Keratinocyte (primary cell): ENCODE measurements at regions not wholly inside any gene's neighbourhood (a gene's known extent, or its start where the extent isn't known, plus 50 kb on each side); places are given as distances from the start of the nearest gene placed in this dataset.

Experiments used
- DNase-seq: peaks from one replicate; pipeline ENCODE4 v3.0.0-alpha.2; 2011; ENCODE audit warnings: low read depth, missing footprints, low spot score
- FAIRE-seq: peaks from 2 replicates; lab custom pipeline; 2011; peaks lifted over from hg19 to GRCh38; lab: Jason Lieb, UNC
- H2AFZ ChIP-seq: 2 replicates; pipeline ENCODE4 v1.6.0; 2012; ENCODE audit warnings: low read length, control low read depth, inconsistent platforms; ENCODE audit not compliant: control insufficient read depth
- H3K27ac ChIP-seq: 2 replicates; pipeline ENCODE4 v1.5.1; 2011; ENCODE audit warnings: low read length; ENCODE audit not compliant: control insufficient read depth, insufficient read depth
- H3K27me3 ChIP-seq: 3 replicates; pipeline ENCODE4 v1.6.0; 2011; ENCODE audit warnings: low read length; ENCODE audit not compliant: control insufficient read depth, insufficient read depth; ENCODE audit errors: extremely low read depth
- H3K36me3 ChIP-seq, 2 experiments: 2 replicates in 1 of 2; 3 replicates in 1 of 2; pipeline ENCODE4 v1.5.1; 2011; ENCODE audit warnings: low read length in 2 of 2, mild to moderate bottlenecking in 1 of 2; ENCODE audit not compliant: control insufficient read depth in 2 of 2, insufficient read depth in 2 of 2; ENCODE audit errors: extremely low read depth in 1 of 2
- H3K4me1 ChIP-seq: 3 replicates; pipeline ENCODE4 v1.5.1; 2011; ENCODE audit warnings: low read length; ENCODE audit not compliant: control insufficient read depth, insufficient read depth; ENCODE audit errors: extremely low read depth
- H3K4me2 ChIP-seq: 3 replicates; pipeline ENCODE4 v1.6.0; 2011; ENCODE audit warnings: low read depth, low read length; ENCODE audit not compliant: control insufficient read depth, insufficient read depth; ENCODE audit errors: extremely low read depth
- H3K4me3 ChIP-seq, 3 experiments: fragments of 200-600 bp in 1 of 3; sonication (generic) in 1 of 3; 2 replicates in 2 of 3; 3 replicates in 1 of 3; pipeline ENCODE4 v1.5.1; 2011 to 2016; ENCODE audit warnings: low read length in 3 of 3, mild to moderate bottlenecking in 3 of 3, control low read depth in 2 of 3, inconsistent platforms in 1 of 3, low read depth in 1 of 3, mixed read lengths in 1 of 3, mixed run types in 1 of 3, moderate library complexity in 1 of 3; ENCODE audit not compliant: control insufficient read depth in 2 of 3, insufficient read depth in 2 of 3; ENCODE audit errors: extremely low read depth in 1 of 3
- H3K79me2 ChIP-seq: 2 replicates; pipeline ENCODE4 v1.6.0; 2012; ENCODE audit warnings: low read length; ENCODE audit not compliant: control insufficient read depth, insufficient read depth
- H3K9ac ChIP-seq: 3 replicates; pipeline ENCODE4 v1.6.0; 2011; ENCODE audit warnings: low read length; ENCODE audit not compliant: control insufficient read depth, insufficient read depth; ENCODE audit errors: extremely low read depth
- H3K9me1 ChIP-seq: 3 replicates; pipeline ENCODE4 v1.6.0; 2011; ENCODE audit warnings: low read length; ENCODE audit not compliant: control insufficient read depth, insufficient read depth; ENCODE audit errors: extremely low read depth
- H3K9me3 ChIP-seq: 2 replicates; pipeline ENCODE4 v1.5.1; 2012; ENCODE audit warnings: low read depth, low read length; ENCODE audit not compliant: control insufficient read depth
- H4K20me1 ChIP-seq: 3 replicates; pipeline ENCODE4 v1.6.0; 2011; ENCODE audit warnings: low read length; ENCODE audit not compliant: control insufficient read depth, insufficient read depth; ENCODE audit errors: extremely low read depth
- CTCF ChIP-seq, 3 experiments: IDR thresholded peaks in 1 of 3; conservative IDR thresholded peaks in 1 of 3; optimal IDR thresholded peaks in 1 of 3; 2 replicates in 2 of 3; 3 replicates in 1 of 3; pipeline versions ENCODE3 to v1.5.1; 2011; ENCODE audit warnings: low read length in 3 of 3, mild to moderate bottlenecking in 3 of 3, moderate library complexity in 2 of 3, control low read depth in 1 of 3, inconsistent platforms in 1 of 3; ENCODE audit not compliant: insufficient read depth in 2 of 3; ENCODE audit errors: extremely low read depth in 1 of 3
- EZH2 ChIP-seq: IDR thresholded peaks from one replicate; pipeline ENCODE4 v1.6.1; 2012; ENCODE audit warnings: inconsistent platforms, mild to moderate bottlenecking, low read length, moderate library complexity
- dilution Hi-C: fragments of 300-500 bp; cut with MboI; formaldehyde crosslinking; loops from one replicate; pipeline ENCODE4 v1.7.0; 2020; ENCODE audit warnings: low sequenced_read_pairs; ENCODE audit not compliant: extremely low pct_ligation_motif_present

GRCh38 chr14:73771848-73772638, 57.9 kb upstream of the PNMA1 start:
- Histone ChIP-seq H3K36me3 (no peaks in the 10 kb centered on the region), H4K20me1 (peaks cover 4% of the 10 kb centered on the region), H3K4me2 (peak overlapping the region; percentile 59), H3K9ac (peak overlapping the region; percentile 14), H2AFZ (no peak overlapping the region), H3K27ac (peak overlapping the region; percentile 75), H3K9me1 (peaks cover under 1% of the 10 kb centered on the region), H3K27me3 (no peaks in the 10 kb centered on the region), H3K4me3 (peak overlapping the region in 1 of 3 experiments; percentile 8), H3K4me1 (peaks cover 41% of the 10 kb centered on the region), H3K9me3 (no peaks in the 10 kb centered on the region), H3K79me2 (peaks cover 68% of the 10 kb centered on the region)
- no peak for TF ChIP-seq EZH2
- TF ChIP-seq CTCF (optimal IDR thresholded peaks at IDR 0.05 in 1 of 3, IDR thresholded peaks at IDR 0.05 in 1 of 3, conservative IDR thresholded peaks at IDR 0.05 in 1 of 3; ENCODE audit: extremely low read depth in 1 of 3, insufficient read depth in 2 of 3, low read length in 3 of 3), result peak in 1 of 3 experiments; percentile 10
- FAIRE-seq (no peak), DNase-seq (no peak)
- dilution Hi-C loops, result no loop called here

GRCh38 chr14:73770977-73771847, 57.0 kb upstream of the PNMA1 start:
- Histone ChIP-seq H3K4me2 (peak overlapping the region; percentile 59), H3K4me1 (peaks cover 41% of the 10 kb centered on the region), H3K9me1 (no peaks in the 10 kb centered on the region), H4K20me1 (peaks cover 4% of the 10 kb centered on the region), H3K9ac (peak overlapping the region; percentile 14), H3K79me2 (peaks cover 65% of the 10 kb centered on the region), H3K27ac (peak overlapping the region; percentile 75), H3K4me3 (peak overlapping the region in 1 of 3 experiments; percentile 25), H3K9me3 (no peaks in the 10 kb centered on the region), H2AFZ (no peak overlapping the region), H3K27me3 (no peaks in the 10 kb centered on the region), H3K36me3 (no peaks in the 10 kb centered on the region)
- no peak for TF ChIP-seq CTCF (optimal IDR thresholded peaks at IDR 0.05 in 1 of 3, IDR thresholded peaks at IDR 0.05 in 1 of 3, conservative IDR thresholded peaks at IDR 0.05 in 1 of 3; ENCODE audit: extremely low read depth in 1 of 3, insufficient read depth in 2 of 3, low read length in 3 of 3)
- no peak for TF ChIP-seq EZH2
- no peak for FAIRE-seq
- dilution Hi-C loops, result no loop called here
- DNase-seq, result no peak
